Neural cell (in vitro differentiated cells): ENCODE measurements at regions not wholly inside any gene's neighbourhood (a gene's known extent, or its start where the extent isn't known, plus 50 kb on each side); places are given as distances from the start of the nearest gene placed in this dataset.

Source experiments
- POLR2AphosphoS5 ChIP-seq: IDR thresholded peaks from 2 replicates; pipeline ENCODE4 v1.6.1; 2012
- TF ChIP-seq, protein P1 (sequence below): fragments of 450-650 bp; IDR thresholded peaks from 2 replicates; pipeline ENCODE4 v1.5.1; 2014; ENCODE audit warnings: antibody characterized with exemption, mild to moderate bottlenecking, moderate library complexity; ENCODE audit not compliant: poor library complexity, severe bottlenecking
- TF ChIP-seq, protein P2 (sequence below): IDR thresholded peaks from 2 replicates; pipeline ENCODE4 v1.6.1; 2012; ENCODE audit warnings: borderline replicate concordance

DNA sequence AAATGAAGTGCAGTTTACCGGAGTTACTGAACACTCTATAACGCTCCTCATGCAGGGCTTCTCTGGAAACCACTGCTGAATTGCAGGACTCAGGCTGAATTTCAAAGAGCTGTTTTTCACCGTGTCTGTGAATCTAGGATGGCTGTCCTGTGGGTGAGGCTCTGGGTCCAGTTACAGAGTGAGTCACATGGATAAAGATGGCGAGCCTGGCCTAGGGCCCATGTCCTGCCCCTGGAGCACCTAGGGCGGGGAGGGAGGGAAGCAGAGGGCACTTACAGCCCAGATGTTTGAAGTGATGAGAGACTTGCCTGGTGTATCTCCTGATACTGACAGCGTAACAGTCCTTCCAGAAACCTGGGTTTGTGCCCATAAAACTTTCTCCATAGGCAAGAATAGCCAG is 583.0 kb downstream of the IRS1 start:
- TF ChIP-seq, protein P1, sequence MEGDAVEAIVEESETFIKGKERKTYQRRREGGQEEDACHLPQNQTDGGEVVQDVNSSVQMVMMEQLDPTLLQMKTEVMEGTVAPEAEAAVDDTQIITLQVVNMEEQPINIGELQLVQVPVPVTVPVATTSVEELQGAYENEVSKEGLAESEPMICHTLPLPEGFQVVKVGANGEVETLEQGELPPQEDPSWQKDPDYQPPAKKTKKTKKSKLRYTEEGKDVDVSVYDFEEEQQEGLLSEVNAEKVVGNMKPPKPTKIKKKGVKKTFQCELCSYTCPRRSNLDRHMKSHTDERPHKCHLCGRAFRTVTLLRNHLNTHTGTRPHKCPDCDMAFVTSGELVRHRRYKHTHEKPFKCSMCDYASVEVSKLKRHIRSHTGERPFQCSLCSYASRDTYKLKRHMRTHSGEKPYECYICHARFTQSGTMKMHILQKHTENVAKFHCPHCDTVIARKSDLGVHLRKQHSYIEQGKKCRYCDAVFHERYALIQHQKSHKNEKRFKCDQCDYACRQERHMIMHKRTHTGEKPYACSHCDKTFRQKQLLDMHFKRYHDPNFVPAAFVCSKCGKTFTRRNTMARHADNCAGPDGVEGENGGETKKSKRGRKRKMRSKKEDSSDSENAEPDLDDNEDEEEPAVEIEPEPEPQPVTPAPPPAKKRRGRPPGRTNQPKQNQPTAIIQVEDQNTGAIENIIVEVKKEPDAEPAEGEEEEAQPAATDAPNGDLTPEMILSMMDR: no peak
- TF ChIP-seq, protein P2, sequence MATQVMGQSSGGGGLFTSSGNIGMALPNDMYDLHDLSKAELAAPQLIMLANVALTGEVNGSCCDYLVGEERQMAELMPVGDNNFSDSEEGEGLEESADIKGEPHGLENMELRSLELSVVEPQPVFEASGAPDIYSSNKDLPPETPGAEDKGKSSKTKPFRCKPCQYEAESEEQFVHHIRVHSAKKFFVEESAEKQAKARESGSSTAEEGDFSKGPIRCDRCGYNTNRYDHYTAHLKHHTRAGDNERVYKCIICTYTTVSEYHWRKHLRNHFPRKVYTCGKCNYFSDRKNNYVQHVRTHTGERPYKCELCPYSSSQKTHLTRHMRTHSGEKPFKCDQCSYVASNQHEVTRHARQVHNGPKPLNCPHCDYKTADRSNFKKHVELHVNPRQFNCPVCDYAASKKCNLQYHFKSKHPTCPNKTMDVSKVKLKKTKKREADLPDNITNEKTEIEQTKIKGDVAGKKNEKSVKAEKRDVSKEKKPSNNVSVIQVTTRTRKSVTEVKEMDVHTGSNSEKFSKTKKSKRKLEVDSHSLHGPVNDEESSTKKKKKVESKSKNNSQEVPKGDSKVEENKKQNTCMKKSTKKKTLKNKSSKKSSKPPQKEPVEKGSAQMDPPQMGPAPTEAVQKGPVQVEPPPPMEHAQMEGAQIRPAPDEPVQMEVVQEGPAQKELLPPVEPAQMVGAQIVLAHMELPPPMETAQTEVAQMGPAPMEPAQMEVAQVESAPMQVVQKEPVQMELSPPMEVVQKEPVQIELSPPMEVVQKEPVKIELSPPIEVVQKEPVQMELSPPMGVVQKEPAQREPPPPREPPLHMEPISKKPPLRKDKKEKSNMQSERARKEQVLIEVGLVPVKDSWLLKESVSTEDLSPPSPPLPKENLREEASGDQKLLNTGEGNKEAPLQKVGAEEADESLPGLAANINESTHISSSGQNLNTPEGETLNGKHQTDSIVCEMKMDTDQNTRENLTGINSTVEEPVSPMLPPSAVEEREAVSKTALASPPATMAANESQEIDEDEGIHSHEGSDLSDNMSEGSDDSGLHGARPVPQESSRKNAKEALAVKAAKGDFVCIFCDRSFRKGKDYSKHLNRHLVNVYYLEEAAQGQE: no peak
- TF ChIP-seq POLR2AphosphoS5: no peak
